ENCODE measurements at regions not wholly inside any gene's neighbourhood (a gene's known extent, or its start where the extent isn't known, plus 50 kb on each side); places are given as distances from the start of the nearest gene placed in this dataset.

DNA sequence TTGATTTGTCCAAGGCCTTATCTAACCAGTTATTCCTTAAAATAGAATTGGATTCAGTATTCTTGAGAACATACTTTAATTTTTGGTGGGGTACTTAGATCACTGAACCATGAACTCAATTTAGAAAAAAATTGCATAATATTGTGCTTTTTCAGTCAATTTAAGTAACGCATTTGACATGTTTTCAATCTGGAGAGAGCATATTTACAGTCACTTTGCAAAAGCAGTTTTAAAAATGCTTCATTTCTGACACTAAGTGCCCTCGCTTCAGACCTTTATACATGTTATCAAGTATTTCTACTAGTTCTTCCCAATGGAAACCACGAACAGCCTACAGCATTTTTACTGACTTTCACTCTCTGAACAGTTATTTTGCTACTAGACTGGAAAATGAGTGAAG is 257.1 kb upstream of the NDST4 start:
- Mint-ChIP-seq H3K27me3 (ENCODE audit: insufficient read depth) (no peaks in the 10 kb centered on the region), H3K36me3 (ENCODE audit: low read depth) (no peaks in the 10 kb centered on the region), H3K4me3 (no peak overlapping the region), H3K9me3 (no peaks in the 10 kb centered on the region), H3K27ac (no peak overlapping the region), H3K4me1 (peaks cover 3% of the 10 kb centered on the region)
- Histone ChIP-seq H3K9ac (ENCODE audit: extremely low read depth, low read length, poor library complexity, severe bottlenecking) (no peak overlapping the region), H3K36me3 (ENCODE audit: control insufficient read depth, insufficient read depth, low read length) (no peaks in the 10 kb centered on the region), H3K27me3 (ENCODE audit: control insufficient read depth, insufficient read depth, low read length, poor library complexity, severe bottlenecking) (no peaks in the 10 kb centered on the region), H3K4me3 (ENCODE audit: low read length) (no peak overlapping the region), H3K4me1 (ENCODE audit: control insufficient read depth, insufficient read depth, low read length) (no peaks in the 10 kb centered on the region), H3K27ac (ENCODE audit: low read depth, low read length) (no peak overlapping the region), H3K9me3 (ENCODE audit: control insufficient read depth, low read length) (peaks cover 4% of the 10 kb centered on the region)
- WGBS, 2 experiments (ENCODE audit: insufficient coverage in 1 of 2, insufficient read length in 1 of 2) = 88 to 100% methylated on average over 3 of the region's 3 CpGs
- TF ChIP-seq, protein P1, sequence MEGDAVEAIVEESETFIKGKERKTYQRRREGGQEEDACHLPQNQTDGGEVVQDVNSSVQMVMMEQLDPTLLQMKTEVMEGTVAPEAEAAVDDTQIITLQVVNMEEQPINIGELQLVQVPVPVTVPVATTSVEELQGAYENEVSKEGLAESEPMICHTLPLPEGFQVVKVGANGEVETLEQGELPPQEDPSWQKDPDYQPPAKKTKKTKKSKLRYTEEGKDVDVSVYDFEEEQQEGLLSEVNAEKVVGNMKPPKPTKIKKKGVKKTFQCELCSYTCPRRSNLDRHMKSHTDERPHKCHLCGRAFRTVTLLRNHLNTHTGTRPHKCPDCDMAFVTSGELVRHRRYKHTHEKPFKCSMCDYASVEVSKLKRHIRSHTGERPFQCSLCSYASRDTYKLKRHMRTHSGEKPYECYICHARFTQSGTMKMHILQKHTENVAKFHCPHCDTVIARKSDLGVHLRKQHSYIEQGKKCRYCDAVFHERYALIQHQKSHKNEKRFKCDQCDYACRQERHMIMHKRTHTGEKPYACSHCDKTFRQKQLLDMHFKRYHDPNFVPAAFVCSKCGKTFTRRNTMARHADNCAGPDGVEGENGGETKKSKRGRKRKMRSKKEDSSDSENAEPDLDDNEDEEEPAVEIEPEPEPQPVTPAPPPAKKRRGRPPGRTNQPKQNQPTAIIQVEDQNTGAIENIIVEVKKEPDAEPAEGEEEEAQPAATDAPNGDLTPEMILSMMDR (conservative IDR thresholded peaks at IDR 0.05) = no peak
- DNase-seq = no peak

DNA sequence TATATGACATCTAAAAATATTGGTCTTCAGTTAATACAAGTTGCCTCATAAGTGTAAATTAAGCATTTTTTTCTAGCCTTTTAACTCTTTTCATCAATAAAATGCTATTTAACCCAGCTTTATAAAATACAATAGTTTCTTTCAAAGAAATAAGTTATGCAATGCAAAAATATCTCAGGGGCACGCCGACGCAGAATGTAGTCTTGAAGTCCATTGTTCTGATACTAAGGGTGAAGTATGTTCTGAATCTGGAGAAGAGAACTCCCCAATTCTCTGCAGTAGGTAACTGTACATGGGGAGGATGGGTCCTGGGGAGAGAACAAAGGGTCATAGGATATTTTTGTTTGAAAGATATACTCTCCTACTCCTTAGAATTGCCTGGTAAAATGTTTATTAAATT is 256.6 kb upstream of the NDST4 start:
- no peak for DNase-seq
- H3K36me3 Mint-ChIP-seq (ENCODE audit: low read depth) = no peaks in the 10 kb centered on the region

DNA sequence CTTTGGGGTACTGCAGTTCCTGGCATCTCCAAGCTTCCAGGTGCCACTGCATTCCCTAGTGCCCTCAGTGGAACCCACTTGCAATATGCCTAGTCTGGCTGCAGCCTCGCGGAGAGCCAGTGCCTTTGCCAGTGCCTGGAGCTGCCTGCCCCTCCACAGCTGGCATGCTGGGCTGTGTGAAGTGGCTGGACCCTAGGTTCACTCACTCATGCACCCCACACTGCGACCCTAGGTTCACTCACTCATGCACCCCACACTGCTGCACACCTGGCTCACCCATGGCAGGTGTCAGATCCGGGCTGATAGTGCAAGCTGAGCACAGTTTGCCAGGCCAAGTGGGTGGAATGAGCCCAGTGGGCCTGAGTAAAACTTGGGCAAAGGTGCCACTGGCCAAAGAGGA is 253.0 kb upstream of the NDST4 start:
- Mint-ChIP-seq H3K4me3 (no peak overlapping the region), H3K27me3 (ENCODE audit: insufficient read depth) (no peaks in the 10 kb centered on the region), H3K9me3 (no peaks in the 10 kb centered on the region), H3K4me1 (no peaks in the 10 kb centered on the region), H3K27ac (no peak overlapping the region), H3K36me3 (ENCODE audit: low read depth) (no peaks in the 10 kb centered on the region)
- WGBS, 2 experiments (ENCODE audit: insufficient coverage in 1 of 2, insufficient read length in 1 of 2) = 86 to 90% methylated on average over 1 to 4 of the region's 4 CpGs
- TF ChIP-seq, protein P1 (conservative IDR thresholded peaks at IDR 0.05) = no peak
- Histone ChIP-seq H3K36me3 (ENCODE audit: control insufficient read depth, insufficient read depth, low read length) (no peaks in the 10 kb centered on the region), H3K27me3 (ENCODE audit: control insufficient read depth, insufficient read depth, low read length, poor library complexity, severe bottlenecking) (no peaks in the 10 kb centered on the region), H3K9me3 (ENCODE audit: control insufficient read depth, low read length) (peaks cover 4% of the 10 kb centered on the region), H3K27ac (ENCODE audit: low read depth, low read length) (no peak overlapping the region), H3K4me3 (ENCODE audit: low read length) (no peak overlapping the region), H3K4me1 (ENCODE audit: control insufficient read depth, insufficient read depth, low read length) (no peaks in the 10 kb centered on the region), H3K9ac (ENCODE audit: extremely low read depth, low read length, poor library complexity, severe bottlenecking) (no peak overlapping the region)
- DNase-seq = no peak

More for the DNA sequence above, 256.6 kb upstream of the NDST4 start:
- Histone ChIP-seq H3K27me3 (ENCODE audit: control insufficient read depth, insufficient read depth, low read length, poor library complexity, severe bottlenecking) (no peaks in the 10 kb centered on the region), H3K27ac (ENCODE audit: low read depth, low read length) (no peak overlapping the region), H3K4me3 (ENCODE audit: low read length) (no peak overlapping the region), H3K9me3 (ENCODE audit: control insufficient read depth, low read length) (peaks cover 4% of the 10 kb centered on the region), H3K9ac (ENCODE audit: extremely low read depth, low read length, poor library complexity, severe bottlenecking) (no peak overlapping the region), H3K4me1 (ENCODE audit: control insufficient read depth, insufficient read depth, low read length) (no peaks in the 10 kb centered on the region), H3K36me3 (ENCODE audit: control insufficient read depth, insufficient read depth, low read length) (no peaks in the 10 kb centered on the region)
- no peaks in the 10 kb centered on the region for H3K9me3 Mint-ChIP-seq
- TF ChIP-seq, protein P1 (conservative IDR thresholded peaks at IDR 0.05) = no peak
- H3K4me1 Mint-ChIP-seq = peaks cover 3% of the 10 kb centered on the region
- no peak overlapping the region for H3K4me3 Mint-ChIP-seq
- 87 to 100% methylated on average over 1 to 3 of the region's 3 CpGs for WGBS, 2 experiments (ENCODE audit: insufficient coverage in 1 of 2, insufficient read length in 1 of 2)
- no peaks in the 10 kb centered on the region for H3K27me3 Mint-ChIP-seq (ENCODE audit: insufficient read depth)
- no peak overlapping the region for H3K27ac Mint-ChIP-seq

Measured in endodermal cell (in vitro differentiated cells).